ENCODE measurements at regions not wholly inside any gene's neighbourhood (a gene's known extent, or its start where the extent isn't known, plus 50 kb on each side); places are given as distances from the start of the nearest gene placed in this dataset.

DNA sequence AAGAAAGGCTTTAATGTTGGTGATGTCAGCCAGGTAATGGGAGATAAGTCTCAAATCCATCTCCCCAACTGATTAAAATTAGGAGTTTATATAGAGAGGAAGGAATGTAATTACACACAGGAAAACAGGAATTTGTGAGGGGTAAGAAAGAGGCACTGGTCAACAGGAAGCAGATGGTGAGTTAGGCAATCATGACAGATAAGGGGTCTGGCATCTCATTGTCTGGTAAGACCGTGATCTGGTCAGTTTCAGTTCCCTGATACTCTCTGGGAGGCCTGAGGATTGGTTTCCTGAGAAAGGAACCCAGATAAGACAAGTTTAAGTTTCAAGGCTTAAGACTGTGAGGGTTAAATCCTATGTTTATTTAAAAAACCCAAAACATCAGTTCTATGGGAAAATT is 414.7 kb upstream of the ARRDC4 start:
- DNase-seq = no peak

DNA sequence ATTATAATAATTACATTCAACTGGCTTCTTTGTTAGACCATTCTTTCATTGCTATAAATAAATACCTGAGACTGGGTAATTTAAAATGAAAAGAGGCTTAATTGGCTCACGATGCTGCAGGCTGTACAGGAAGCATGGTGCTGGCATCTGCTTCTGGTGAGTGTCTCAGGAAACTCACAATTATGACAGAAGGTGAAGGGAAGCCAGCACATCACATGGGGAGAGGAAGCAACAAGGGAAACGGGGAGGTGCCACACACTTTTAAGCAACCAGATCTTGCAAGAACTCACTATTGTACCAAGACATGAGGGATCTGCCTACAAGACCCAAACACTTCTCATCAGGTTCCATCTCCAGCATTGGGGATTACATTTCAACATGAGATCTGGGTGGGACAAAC is 413.1 kb upstream of the ARRDC4 start:
- no peak for DNase-seq

DNA sequence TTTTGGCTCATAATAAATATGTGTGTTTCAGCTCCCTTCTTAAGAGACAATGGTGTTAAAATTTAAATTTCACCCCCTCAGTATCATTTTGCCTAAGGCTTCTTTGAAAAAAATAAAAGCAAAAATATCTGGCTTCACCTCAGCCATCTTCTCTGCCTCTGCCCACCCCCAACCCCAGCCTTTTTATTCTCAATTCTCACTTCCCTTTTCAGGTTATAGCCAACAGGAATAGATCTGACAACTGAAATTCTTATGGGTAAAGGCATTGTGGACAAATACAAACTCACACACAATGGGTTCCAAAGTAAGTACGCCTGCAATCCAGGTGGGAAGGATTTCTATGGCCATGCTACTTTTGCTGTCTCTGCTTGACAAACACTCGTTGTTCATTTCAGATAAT is 399.0 kb upstream of the ARRDC4 start:
- DNase-seq = no peak

DNA sequence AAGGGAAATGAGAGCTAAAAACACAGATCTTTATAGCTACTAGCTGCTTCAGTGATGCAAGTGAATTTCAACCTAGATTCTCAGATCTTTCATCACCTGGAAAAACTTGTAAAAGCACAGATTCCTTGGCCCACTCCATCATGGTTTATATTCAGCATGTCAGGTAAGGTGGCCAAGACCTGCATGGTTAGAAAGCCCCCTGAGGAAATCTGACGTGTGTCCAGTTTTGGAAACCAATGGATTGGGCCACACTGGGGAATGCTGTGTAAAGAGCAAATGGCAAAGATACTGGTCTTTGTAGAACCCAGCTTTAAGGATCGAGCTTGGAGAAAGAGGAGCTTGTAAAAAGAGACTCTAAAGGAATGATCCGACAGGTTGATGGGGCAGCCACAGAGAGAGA is 397.0 kb upstream of the ARRDC4 start:
- no peak for DNase-seq

DNA sequence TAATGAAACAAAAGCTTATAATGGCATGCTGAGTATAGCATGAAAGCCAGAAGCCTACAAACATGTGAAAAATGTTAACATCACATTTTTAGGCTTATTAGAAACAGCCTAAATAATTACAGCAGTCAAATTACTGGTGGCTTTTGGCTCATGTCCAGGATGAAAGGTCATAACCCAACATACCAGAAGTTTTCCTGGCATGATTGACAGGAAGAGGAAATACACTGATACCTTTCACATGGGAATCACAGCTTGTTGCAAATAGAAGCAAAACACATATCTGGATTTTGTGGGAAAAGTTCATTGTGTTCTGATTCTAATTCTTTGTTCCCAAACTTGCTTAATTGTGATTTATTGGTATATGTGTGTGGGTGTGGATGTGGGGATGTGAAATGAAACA is 393.5 kb upstream of the ARRDC4 start:
- DNase-seq = no peak

DNA sequence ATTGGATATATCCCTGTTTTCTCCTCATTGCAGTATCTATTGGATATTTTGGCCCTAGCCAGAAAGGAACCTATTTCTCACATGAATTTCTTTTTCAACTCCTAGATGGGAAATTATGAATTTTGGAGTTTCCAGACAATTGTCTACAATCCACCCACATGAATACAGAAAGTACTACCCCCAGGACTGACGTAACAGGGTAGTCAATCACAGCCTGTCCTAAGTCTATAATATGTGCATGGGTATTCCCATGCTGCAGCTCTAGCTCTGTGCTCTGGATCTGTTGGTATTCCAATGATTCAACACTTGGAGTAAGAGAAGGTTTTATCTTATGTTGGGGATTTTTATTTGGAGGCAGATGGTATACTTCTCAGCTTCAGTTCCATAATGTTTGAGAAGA is 393.1 kb upstream of the ARRDC4 start:
- no peak for DNase-seq

DNA sequence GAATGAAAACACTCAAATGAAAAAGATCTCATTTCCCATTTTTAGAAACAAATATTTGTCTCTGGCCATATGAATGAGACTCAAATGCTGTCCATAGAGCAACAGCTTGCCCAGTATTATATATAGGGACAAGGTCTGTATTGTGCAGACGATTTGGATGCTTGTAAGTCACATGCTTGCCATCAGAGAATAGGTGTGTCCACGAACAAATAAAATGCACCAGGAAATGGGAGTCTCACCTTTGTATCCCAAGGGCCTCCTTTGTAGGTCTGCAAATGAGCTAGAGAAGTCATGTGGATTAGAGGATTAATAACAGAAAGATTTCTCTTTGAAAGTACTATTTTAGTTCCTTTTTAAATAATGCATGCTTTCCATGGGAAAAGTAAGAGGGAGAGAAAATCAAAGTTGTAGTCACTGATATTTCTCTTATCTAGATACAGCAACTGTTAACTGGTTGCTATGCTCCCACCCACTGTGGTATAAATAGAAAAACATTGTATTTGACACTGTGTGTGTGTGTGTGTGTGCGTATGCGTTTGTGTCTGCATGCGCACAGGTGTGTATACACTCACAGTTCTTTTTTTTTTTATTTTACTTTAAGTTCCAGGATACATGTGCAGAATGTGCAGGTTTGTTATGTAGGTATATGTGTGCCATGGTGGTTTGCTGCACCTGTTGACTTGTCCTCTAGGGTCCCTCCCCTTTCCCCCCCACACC is 383.4 kb upstream of the ARRDC4 start:
- DNase-seq = no peak

DNA sequence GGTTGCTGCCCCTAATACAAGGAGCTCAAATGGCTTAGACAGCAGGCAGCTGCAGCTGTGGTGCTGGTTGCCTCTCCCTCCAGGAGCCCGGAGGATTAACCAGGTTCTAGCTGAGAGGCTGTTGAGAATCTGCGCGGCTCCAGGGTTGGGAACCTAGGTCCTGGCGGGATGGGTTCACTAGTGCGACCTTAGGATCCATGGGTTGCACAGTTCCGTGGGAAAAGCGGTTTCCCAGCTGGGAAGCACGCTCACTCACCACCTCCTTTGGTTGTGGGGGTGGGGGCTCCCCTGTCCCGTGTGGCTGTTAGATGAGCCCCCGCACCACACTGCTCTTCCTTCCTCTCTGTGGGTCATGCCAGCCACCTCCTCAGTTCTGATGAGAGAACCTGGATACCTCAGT is 375.1 kb upstream of the ARRDC4 start:
- DNase-seq = no peak

DNA sequence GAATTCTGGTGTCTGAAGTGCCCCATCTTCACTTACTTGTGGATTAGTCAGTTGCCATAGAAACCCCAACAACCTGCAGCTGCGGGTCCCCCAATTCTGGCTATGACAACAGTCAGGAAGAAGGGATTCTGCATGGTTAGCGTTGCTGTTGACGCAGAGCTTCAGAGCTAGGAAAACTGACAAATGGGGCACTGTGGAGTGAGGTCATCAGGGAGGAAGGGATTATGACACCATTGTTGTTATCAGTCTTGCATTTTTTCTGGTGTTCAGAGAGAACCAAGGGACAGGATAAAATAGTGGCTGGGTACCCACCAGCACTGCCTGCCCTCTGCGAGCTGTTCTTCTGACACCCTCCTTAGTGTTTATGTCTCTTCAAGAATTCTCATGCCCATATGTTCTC is 367.7 kb upstream of the ARRDC4 start:
- DNase-seq = no peak

DNA sequence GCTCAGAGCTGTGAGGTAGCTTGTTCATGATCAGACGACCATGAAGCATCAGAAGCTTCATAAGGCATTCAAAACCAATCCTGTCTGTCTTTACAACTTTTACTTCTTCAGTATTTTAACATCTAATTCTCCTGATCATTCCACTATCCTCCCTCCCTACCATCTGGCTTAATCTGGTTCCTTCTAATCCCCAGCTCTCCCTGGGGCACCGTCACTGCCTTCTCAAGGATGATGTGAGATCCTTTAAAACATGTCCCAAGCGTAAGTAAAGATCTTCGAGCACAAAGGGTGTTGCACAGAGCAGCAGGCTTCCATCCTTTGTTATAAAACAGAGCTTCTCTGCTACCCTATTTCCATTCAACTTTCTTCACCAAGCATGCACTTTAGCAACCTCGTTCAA is 362.7 kb upstream of the ARRDC4 start:
- no peak for DNase-seq

DNA sequence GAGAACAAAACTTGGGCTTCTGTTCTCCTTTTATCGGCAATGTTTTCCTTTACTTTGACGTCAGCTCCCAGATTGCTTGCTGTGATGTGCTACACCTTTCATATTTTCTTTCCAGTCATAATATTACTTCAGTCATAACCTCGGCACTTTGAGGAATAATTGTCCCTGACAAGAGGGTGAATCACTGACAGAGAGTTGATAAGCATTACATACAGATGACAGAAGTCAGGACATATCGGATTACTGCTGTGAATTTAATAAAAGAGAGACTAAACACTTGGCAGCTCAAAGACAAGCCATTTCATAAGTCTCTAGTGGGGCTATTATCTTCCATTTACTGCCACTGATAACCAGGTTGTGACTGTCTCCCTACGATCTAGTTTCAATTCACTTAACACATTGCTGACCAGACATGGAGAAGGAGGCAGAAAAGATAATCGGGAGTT is 362.1 kb upstream of the ARRDC4 start:
- DNase-seq = no peak

DNA sequence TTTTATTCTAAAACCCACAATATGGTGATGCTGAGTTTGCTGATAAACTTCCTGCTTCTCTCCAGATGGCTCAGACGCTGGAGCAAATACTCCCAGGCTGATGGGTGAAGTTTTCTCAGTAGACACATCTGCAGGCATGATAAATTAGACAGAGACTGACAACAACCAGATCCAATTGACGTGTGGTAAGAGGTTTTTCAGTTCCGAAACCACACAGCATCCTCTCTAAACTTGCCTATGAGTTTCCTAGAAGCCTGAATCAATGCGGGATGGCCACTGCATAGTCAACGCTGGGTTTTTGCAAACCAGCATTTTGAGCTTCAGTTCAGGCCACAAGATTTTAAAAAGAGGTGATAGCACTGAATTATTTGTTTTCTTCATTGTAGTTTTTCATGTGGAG is 360.3 kb upstream of the ARRDC4 start:
- DNase-seq = no peak

DNA sequence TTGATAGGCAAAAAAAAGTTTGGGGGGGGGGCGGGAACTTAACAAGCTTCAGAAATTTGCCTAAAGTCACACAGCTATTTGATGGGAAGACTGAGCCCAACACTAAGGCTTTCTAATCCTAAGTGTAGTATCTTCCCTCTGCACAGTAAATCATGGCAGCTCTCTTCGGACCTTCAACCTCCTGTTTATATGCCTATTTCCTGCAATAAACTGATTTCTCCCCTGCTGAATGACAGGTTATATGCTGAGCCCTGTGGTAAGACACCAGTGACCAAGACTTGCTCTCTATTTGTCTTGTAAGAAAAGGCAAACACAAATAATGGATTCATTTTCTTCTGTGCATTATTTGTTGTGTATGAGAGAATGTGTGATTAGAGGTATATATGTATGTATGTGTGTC is 355.8 kb upstream of the ARRDC4 start:
- DNase-seq = no peak

DNA sequence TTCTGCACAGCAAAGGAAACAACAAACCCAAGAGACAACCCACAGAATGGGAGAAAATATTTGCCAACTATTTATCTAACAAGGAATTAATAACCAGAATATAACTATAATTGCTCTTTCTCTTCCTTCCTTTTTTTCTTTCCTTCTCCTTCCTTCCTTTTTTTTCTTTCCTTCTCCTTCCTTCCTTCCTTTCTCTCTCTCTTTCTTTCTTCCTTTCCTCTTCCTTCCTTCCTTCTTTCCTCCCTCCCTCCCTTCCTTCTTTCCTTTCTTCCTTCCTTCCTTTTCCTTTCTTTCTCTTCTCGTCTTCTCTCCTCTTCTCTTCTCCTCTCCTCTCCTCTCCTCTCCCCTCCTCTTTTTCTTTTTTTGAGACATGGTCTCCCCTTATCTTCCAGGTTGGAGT is 345.4 kb upstream of the ARRDC4 start:
- DNase-seq = no peak

DNA sequence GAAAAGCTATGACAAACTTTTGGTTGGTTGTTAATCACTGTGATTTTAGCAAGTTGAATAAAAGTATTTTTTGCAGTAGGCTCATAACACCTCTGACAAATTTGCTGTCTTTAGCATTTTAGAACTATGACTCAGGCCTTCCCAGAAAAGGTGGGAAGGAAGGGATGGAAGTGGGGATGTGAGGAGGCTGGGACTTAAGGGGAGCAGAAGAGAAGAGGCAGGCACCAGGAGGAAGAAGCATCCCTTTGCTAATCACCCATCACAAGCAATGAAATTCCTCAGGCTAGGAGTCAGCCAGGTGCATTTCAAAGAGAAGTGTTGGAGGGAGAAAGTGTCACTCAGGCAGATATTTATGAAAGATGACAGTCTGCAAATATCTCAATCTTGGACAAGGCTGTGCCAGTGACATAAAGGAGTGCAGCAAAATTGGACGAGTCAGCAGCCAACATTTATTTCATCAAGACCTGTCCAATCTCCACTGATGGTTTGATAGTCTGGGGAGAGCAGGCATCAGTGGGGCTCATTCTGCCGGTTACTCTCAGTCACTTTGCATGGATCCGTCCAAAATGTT is 337.3 kb upstream of the ARRDC4 start:
- no peak for DNase-seq

DNA sequence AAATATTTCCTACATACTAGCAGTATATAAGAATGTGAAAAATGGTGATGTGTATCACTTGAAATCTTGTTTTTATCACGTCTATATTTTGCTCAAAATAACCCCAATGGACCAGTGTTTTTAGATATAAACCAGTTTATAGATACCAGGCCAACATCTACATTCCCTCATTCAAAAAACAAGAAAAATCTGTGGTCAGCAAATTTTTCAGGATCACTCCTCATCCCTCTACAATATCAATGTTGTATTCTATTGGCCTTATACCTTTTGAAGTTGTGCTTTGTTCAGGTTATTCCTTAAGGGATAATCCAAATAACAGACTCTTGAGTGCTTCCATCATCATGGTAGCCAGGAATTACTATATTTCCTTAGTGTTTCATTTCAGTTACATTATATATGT is 332.9 kb upstream of the ARRDC4 start:
- DNase-seq = no peak

DNA sequence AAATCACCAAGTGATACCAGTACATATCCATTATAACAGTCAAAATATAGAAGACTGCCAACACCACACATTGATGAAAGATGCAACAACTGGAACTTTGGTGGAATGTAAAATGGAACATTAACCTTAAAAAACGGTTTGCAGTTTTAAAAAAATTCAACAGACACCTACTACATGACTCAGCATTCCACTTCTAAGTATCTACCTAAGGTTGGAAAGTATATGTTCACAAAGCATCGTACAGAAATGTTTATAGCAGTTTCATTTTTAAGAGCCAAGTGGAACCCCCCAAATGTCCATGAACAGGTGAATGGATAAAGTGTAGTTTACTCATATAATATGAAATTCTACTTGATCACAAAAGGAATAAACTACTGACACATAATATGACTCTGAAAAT is 314.7 kb upstream of the ARRDC4 start:
- no peak for DNase-seq

DNA sequence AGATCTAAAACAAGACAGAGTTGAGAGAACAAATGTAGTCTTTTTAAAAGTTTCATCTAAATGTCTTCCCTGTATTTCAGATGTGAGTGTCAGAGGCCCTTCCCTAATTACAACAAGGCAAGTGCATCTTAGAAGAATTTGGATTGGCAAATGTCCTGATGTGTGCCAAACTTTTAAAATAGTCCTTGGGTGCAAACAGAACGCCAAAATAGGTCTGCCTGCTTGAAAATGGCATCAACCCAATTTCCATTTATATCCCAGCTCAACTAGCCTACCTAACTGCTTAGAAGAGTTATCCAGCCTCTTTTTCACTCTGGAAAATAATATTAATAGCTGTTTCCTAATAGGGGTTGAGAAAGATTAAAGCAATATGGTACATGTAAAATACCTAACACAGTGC is 311.8 kb upstream of the ARRDC4 start:
- no peak for DNase-seq

DNA sequence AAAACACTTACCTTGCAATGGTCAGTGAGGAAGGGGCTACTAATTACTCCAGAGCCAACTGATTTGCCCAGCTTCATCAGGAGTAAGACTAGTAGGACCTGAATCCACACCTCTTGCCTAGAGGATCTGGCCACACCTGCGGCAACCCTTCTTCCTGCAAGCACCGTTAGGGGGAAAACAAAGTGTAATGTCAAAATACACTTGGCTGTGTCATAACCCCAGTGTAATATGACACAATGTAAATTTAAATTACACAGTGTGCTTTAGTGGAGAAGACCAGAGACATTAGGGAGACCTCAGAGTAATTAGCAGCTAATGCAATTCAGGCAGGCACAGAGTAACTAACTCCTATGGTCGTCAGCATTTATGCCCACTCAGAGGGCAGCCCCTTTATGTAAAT is 308.5 kb upstream of the ARRDC4 start:
- DNase-seq = no peak

DNA sequence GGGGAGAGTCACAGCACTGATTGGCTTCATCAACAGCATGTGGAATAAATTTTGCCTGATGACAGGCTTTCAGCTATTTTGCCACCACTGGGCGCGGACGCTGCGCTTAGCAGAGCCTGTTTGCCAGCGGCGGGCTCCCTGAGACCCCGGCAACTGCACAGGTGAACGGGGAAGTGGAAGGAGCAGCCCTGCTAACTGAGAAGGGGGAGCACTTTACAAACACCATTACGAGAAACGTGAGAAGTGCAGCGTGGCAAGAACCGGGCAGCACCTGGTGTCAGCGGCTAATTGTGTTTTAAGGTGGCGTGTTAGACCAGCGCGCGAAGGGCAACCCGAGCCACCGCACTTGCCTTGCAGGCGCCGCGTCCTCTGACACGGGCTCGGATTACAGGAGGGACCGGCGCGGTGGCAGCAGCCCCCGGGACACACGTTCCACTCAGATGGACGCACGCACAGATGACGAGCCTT is 307.8 kb upstream of the ARRDC4 start:
- DNase-seq = no peak

DNA sequence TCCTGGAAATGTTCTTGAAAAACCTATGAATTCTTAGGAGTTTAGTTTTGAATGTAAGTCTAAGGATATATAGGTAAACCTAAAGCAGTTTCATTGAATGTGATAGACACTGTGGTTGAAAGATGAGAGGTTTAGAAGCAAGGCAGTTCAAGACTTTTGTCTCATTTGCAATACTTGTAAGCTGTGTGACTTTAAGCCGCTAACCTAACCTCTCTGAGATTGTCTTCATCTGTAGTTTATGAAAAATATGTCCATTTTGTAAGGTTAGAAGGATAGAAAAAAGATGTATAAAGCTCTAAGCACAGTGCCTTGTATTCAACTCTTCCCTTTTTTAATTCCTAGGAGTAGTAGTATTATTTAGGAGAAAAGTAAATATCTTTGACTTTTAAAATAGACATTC is 306.6 kb upstream of the ARRDC4 start:
- no peak for DNase-seq

DNA sequence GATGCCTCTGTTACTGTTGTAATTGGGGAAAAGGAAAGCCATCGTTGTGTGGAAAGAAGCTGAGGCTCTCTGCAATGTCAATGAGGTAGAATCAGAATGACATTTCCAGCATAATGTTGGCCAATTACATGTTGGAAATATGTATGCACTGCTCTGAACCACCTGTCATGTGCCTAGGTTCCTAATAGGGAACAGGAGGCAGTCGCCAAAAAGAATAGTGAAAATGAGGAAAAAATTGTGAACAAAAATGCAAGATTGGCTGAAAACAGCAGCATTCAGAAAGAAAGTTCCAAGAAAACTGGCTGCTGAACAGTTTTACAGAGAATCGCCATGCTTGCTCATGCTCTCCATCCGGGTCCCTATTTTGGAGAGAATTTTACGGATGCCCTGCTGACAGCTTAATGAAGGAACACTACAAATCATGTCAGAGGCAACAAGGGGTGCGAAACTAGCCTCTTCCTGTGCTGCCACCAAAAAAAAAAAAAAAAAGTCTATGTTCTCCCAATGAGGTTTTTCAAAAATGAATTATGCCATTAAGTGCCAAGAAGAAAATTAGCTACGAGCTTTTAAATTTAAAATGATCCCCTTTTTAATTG is 305.9 kb upstream of the ARRDC4 start:
- DNase-seq = no peak

DNA sequence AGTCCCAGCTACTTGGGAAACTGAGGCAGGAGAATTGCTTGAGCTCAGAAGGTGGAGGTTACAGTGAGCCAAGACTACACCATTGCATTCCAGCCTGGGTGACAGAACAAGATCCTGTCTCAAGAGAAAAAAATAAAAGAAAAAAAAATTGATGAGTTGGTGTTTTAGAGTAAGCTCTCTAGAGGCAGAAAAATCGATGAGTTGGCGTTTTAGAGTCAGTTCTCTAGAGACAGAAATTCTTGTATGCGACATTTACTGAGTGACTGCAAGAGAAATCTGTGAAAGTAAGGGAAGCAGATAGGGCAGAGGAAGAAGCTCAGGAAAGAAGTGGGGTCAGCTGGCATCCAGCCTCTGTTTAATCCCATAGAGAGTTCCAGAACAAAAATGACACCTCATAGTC is 298.7 kb upstream of the ARRDC4 start:
- no peak for DNase-seq

DNA sequence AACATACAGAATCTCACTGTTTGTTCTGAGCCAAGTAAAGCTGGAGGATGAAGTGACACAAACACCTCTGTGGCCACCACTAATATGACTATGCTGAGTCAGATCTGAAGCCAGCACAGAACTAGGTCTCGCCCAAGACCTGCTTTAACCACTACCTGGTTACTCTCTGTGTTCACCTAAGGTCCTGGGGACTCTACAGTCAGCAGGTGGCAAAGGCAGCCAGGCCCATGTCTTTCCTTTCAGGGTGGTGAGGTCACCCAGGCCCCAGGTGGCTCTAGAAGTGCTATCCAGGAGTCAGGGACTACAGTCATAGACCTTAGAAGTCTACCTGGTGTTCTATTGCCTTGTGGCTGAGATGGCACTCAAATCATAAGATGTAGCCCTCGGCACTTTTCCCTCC is 287.9 kb upstream of the ARRDC4 start:
- no peak for DNase-seq

DNA sequence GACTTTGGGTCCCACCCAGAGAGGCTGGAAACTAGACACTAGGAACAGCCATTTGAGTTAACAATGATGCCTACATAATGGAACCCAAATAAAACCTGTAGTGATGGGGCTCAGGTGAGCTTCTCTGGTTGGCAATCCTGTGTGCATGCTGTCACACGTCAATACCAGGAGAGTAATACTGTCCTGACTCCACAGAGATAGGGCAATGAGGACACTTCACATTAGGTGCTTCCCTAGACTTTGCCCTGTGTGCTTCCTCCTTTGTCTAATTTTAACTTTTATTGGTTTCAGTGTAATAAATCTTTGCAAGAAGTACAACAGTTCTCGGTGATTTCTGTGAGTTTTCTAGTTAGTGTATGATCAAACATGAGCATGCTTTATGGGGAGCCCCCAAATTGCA is 281.8 kb upstream of the ARRDC4 start:
- no peak for DNase-seq
